ENCODE measurements at regions not wholly inside any gene's neighbourhood (a gene's known extent, or its start where the extent isn't known, plus 50 kb on each side); places are given as distances from the start of the nearest gene placed in this dataset.

DNA sequence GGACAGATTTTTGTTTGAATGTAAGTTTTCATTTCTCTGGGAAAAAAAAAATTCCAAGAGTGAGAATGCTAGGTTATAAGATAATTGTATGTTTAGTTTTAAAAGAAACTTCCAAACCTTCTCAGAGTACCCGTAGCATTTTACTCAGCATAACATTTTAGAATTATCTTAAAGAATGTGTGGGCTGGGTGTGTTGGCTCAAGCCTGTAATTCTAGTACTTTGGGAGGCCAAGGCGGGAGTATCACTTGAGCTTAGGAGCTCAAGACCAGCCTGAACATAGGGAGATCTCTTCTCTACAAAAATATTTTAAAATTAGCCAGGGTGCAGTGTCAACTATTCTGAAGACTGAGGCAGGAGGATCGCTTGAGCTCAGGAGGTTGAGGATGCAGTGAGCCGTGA lies 57.4 kb upstream of the RMP24 start:
- Histone ChIP-seq H3K36me3 (ENCODE audit: insufficient read depth, low read length) (peaks cover 13% of the 10 kb centered on the region), H3K4me1 (ENCODE audit: insufficient read depth, low read length) (0 out of 2 replicates have a peak, but pooled peaks cover 3% of the 10 kb centered on the region), H3K9ac (ENCODE audit: low read depth, low read length) (no peak overlapping the region), H3K9me3 (ENCODE audit: control insufficient read depth, insufficient read depth, low read length) (no peaks in the 10 kb centered on the region)

DNA sequence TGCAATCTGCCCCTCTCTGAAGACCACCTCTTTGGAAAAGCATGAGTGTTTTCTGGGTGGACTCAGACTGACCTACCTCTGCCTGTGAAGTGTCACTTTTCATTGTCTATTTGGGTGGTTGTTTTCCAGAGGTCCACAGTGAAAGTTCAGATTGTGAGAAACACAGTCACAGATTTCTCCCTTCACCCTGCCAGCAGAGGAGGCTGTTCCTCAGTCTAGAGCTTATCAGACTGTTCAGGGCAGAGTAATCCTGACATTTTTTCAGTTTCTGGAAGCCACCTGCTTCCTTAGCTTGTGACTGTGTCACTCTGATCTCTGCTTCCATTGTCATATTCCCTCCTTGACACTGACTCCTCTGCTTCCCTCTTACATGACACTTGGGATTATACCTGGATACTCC lies 55.4 kb upstream of the RMP24 start:
- no peak overlapping the region for H3K9ac ChIP-seq (ENCODE audit: low read depth, low read length)
- H3K9me3 ChIP-seq (ENCODE audit: control insufficient read depth, insufficient read depth, low read length): no peaks in the 10 kb centered on the region
- 0 out of 2 replicates have a peak, but pooled peaks cover 3% of the 10 kb centered on the region for H3K4me1 ChIP-seq (ENCODE audit: insufficient read depth, low read length)
- peaks cover 6% of the 10 kb centered on the region for H3K36me3 ChIP-seq (ENCODE audit: insufficient read depth, low read length)

DNA sequence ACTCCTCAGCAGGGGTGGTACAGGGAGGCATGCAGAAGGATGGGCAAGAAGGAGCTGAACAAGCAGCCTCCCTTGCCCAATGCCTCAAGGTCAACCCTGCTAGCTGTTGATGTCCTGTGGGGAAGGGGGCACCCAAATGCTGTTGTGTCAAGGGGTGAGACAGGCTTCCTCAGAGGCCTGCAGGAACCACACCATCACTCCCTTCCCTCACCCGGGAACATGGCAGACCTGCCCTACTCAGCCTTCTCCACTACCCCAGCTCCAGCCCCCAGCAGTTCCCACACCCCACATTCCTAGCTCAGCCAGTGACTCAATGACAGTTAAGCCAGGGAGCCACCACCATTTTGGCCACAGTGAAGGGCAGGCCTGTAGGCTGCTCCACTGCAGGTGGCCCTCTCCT lies 53.9 kb upstream of the RMP24 start:
- Histone ChIP-seq H3K9me3 (ENCODE audit: control insufficient read depth, insufficient read depth, low read length) (no peaks in the 10 kb centered on the region), H3K4me1 (ENCODE audit: insufficient read depth, low read length) (no peaks in the 10 kb centered on the region), H3K9ac (ENCODE audit: low read depth, low read length) (no peak overlapping the region), H3K36me3 (ENCODE audit: insufficient read depth, low read length) (peaks cover 13% of the 10 kb centered on the region)

DNA sequence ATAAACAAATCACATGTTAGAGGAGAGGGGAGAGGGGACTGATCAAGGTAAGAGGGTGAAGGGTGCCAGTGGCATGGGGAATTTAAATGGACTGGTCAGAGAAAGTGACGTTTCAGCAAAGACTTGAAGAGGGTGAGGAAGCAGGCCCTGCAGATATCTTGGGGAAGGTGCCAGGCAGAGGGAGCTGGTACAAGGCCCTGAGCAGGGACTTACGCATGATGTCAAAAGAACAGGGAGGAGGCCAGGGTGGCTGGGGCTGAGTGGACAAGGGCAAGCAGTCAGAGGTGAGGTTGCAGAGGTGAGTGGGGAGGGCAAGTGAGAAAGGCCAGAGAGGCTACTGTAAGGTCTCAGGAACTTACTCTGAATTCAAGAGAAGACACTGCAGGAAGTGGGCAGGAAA lies 53.3 kb upstream of the RMP24 start:
- H3K4me1 ChIP-seq (ENCODE audit: insufficient read depth, low read length): peaks cover 4% of the 10 kb centered on the region; the same call in 1 of the 2 replicates
- peaks cover 13% of the 10 kb centered on the region for H3K36me3 ChIP-seq (ENCODE audit: insufficient read depth, low read length)
- H3K9ac ChIP-seq (ENCODE audit: low read depth, low read length): no peak overlapping the region
- no peaks in the 10 kb centered on the region for H3K9me3 ChIP-seq (ENCODE audit: control insufficient read depth, insufficient read depth, low read length)

DNA sequence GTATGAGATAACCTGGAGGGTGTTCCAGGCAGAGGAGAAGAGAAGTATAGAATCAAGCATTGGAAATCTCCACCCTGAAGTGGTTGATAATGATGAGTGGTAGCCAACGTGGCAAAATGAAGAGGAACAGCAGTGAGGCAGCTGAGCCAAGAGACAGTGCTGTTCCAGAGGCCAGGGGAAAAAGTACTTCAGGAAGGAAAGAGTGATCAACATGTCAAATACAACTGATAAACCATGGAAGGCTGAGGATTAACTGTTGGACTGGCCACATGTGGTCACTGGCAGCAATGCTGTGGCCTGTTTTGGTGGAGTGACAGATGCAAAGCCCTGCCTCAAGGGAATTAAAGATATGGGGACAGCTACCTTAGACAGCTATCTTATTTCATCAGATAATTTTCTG lies 51.9 kb upstream of the RMP24 start:
- peaks cover 5% of the 10 kb centered on the region; the same call in 1 of the 2 replicates for H3K4me1 ChIP-seq (ENCODE audit: insufficient read depth, low read length)
- H3K9me3 ChIP-seq (ENCODE audit: control insufficient read depth, insufficient read depth, low read length): no peaks in the 10 kb centered on the region
- no peak overlapping the region for H3K9ac ChIP-seq (ENCODE audit: low read depth, low read length)
- H3K36me3 ChIP-seq (ENCODE audit: insufficient read depth, low read length): peaks cover 9% of the 10 kb centered on the region

Data from ES-I3 (cell line).